Stimulated activated CD4-positive, alpha-beta T cell treated with anti-CD3 and anti-CD28 coated beads, Interleukin-12 subunit alpha, Interleukin-12 subunit beta, amount 100 ng/mL, for 24 hours (primary cell): ENCODE measurements at regions not wholly inside any gene's neighbourhood (a gene's known extent, or its start where the extent isn't known, plus 50 kb on each side); places are given as distances from the start of the nearest gene placed in this dataset.
"Not testable (repeated sequence)": the region's sequence is repeated elsewhere in the genome, so short reads cannot be mapped to it uniquely, and the experiment has no call there.

Experiments used
- DNase-seq, 2 experiments: peaks; one replicate each; pipeline ENCODE4 v3.0.0-alpha.2; 2020; ENCODE audit warnings: low read depth in 2 of 2

DNA sequence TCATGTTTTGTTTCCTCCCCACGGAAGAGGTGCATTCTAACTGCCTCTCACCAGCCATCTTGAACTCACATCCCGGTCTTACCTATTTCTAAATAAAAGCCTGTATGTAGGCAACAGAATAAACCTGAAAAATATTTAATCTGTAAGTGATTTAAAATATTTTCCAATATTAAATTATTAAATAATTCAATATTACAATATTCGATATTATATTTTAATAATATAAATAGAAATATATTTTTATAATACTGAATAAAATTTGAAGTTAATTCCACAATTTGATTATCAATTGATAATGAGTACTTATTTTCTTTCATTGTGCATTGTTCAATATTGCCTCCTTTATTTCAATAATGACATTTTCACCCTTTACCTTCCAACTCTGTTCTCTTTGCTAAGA, 404.4 kb downstream of the CYLC2 start:
- DNase-seq = no peak

DNA sequence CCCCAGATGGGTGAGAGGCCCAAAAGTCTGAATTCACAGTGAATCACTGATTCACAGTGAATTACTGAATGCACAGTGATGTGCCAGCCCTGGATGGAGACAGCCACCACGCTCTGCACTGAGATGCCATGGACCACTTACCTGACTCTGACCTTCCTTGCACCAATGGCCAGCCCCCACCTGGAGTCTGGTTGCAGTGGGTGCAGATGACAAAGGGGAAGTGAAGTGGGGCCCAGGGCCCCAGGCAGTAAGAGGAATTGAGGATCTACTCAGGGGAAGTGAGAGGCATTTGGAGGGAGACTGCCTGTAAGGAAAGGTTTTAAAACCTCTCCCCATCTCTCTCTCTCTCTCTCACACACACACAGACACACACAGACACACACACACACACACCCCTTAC, 412.1 kb downstream of the CYLC2 start:
- no peak for DNase-seq

DNA sequence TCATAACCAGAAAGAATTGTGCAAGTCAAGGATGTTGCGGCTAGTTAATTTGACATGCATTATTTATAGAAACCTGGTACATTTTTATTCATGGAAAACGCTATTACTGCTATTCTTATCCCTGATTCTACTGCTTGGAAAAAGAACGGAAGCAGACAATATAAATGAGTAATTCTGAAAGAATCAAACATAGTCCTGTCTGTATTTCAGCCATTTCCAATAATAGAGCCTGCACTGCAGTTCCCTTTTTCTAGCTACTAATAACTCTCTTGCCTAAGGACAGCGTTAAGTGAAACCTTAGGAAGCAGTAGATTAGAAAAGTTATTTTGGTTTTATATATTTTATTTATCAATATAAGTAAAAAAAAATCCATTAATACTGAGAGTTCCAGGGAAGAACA, 414.9 kb downstream of the CYLC2 start:
- DNase-seq = no peak

DNA sequence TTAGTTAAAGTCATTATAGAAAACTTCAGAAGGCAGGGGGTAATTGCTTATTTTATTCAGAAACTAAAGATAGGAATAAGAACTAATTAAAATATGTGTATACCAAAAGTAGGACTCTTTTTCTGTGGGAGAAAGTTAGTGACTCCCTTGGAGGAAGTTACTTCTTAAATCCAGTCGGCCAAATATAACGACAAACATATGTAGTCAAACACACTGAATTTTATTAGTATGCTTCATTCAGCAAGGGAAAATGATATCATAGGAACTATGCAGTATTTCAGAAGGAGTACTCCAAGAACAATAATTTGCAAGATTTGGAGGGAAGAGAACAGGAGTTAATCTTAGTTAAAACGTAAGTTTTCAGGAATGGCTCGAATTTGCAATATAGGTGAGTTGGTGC, 432.6 kb downstream of the CYLC2 start:
- DNase-seq = no peak

DNA sequence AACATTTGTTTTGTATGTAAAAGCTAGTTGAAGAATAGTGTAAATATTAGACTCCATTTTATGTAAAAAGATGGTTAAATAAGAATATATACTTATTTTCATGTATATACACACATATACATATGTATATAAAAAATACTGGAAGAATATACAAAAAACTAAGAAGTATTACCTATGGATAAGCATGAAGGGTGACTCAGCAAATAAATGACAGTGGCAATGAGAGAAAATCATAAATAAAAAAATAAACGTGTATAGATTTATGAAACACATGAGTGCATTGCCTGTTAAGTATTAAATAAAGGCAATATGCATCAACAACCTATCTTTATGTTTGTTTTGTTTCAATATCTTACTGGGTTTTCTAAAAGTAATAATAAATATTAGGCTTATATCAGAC, 435.3 kb downstream of the CYLC2 start:
- DNase-seq = no peak

DNA sequence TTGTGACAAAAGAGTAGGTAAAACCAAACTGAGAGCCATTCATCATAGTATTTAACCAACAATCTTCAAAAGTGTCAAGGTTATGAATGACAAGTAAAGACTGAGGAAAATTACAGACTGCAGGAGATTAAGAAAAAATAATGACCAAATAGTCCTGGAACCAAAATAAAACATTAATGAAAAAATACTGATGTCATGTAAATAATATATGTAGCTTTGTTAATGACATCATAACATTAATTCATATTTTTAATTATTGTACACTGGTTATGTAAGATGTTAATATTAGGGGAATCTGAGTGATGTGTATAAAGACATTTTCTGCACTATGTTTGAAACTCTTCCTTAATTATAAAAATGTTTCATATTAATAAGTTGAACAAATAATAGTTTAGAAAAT, 436.7 kb downstream of the CYLC2 start:
- no peak for DNase-seq

DNA sequence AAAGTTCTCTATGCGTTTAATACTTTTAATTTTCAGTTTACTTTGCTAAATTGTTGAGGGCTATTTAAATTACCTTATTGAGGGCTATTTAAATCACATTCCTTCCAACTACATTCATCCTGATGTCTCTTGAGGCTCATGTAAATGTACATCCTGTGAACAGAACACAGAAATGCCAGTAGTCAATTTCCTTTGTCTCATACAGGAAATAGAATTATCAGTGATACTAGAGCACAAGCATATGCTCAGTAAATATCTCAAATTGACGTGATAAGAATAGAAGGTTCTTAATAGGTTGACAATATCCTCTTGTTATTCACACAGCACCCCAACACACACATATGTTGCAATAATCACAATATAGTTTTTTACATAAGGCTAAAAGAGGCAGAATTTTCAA, 449.0 kb downstream of the CYLC2 start:
- DNase-seq = no peak

DNA sequence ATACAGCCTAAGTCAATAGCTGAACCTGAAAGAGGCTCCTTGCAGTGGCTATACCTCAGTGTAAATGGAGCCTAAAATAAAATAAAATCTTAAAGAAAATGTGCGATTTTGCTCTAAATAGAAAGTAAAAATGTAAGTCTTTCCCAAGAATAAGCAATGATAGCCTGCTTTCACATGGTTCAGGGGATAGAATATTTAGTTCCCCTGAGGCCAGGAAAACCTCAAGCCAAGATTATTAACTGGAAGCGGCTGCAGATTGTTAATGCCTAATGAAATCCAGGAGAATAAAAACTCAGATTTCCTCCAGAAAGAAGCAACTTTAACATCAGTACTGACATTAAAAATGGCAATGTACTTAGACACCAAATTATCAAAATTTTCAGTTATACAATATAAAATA, 463.7 kb downstream of the CYLC2 start:
- no peak for DNase-seq

DNA sequence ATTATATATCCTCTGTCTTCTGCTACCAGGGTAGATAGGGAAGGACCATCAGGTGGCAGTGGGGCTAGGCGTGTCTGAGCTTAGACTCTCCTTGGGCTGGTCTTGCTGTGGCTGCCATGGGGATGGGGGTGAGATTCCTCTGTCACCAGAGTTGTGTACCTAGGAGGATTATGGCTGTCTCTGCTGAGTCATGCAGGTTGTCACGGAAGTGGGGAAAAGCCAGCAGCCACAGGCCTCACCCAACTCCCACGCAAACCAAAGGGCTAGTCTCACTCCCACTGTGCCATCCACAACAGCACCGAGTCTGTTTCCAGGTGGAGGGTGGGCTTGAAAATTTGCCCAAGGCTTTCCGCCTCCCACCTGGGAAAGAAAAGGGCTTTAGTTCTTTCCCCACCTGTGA, 476.1 kb downstream of the CYLC2 start:
- no peak for DNase-seq

DNA sequence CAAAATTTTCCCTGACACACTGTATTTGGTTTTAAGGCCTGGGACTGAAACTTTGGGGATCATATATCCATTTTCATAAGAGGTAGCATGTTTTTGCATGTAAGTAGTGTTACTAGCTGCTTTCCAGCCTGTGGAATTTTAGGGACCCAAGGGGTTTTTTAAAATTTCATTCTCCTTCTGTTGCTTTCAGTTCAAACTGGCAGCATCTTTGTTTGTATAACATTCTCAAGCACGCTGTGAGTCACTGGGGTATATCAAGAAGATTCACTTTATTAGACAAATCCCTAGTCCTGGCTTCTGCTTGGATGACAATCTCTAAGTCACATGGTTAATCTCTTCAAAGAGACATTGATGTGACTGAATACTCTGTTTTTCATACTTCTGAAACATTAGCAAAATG, 479.0 kb downstream of the CYLC2 start:
- no peak for DNase-seq

DNA sequence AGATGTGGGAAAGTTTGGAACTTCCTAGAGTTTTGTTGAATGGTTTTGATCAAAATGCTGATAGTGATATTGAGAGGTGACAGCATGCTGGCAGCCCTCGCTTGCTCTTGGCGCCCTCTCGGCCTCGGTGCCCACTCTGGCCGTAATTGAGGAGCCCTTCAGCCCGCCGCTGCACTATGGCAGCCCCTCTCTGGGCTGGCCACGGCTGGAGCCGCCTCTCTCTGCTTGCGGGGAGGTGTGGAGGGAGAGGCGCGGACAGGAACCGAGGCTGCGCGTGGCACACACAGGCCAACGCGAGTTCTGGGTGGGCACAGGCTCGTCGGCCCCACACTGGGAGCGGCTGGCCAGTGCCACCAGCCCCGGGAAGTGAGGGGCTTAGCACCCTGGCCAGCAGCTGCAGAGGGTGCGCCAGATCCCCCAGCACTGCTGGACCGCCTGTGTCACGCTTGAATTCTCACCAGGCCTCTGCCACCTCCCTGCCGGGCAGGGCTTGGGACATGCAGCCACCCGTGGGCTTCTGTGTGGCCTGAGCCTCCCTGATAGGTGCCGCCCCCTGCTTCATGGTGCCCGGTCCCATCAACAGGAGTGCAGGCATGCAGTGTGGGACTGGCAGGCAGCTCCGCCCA, 488.5 kb downstream of the CYLC2 start:
- no peak for DNase-seq

DNA sequence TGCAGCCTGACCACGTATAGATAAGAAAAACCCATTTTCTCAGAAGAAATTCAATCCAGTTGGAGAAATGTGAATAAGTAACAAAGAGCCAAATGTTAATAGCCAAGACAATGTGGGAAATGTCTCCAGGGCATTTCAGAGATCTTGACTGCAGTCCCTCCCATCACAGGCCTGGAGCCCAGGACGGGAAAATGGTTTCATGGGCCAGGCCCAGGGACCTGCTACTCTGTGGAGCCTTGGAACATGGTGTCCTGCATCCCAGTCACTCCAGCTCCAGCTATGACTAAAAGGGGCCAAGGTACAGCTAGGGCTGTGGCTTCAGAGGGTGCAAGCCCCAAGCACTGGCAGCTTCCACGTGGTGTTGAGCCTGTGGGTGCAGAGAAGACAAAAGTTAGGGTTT, 490.0 kb downstream of the CYLC2 start:
- DNase-seq = no peak

DNA sequence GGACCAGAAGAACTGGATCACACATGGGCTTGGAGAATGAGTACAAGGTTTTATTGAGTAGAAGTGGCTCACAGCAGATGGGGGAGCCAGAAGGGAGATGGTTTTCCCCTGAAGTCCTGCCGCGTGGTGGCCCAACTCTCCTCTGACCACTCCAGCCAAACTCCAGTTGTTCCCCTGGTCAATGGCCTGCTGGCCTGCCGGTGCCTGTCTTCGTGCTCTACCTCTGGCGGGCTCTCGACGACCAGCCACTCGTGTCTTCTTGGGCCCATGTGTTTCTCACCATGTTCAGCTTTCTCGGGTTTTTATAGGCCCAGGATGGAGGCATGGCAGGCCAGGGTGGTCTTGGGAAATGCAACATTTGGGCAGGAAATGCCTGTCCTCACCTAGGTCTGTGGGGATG, 519.6 kb downstream of the CYLC2 start:
- no peak for DNase-seq

DNA sequence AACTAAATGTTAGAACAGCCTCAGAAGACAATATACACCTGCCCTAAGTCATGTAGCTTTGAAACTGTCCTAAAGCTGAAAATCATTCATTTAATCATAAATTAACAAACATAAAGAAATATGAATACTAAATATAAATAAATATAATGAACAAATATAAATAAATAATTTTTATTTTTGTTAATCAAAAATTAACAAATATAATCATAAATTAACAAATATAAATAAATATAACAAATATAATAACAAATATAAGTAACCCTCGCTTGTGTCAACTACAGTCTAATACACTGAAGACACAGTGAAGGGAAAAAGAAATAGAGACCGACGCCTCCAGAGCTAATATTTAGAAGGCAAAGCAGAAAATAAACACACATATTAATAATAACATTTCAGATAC, 527.3 kb downstream of the CYLC2 start:
- DNase-seq = no peak

DNA sequence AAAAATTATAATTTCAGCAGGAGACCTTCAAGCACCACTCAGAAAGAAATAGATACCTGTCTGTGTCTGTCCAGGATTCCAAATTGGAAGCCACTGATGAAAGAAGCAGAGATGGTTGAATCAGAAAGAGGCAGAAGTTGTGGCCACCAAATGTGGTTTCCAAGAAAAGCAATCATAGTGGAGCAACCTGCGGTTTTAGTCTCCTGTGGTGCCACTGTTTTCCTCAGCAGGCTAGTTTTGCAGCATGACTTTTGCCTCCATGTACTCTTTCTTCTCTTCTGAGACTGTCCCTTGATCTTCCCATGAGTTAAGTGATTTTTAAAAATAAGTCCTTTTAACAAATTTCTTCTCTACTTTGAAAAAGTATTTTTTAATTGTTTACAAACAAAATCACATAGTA, 535.8 kb downstream of the CYLC2 start:
- no peak for DNase-seq

DNA sequence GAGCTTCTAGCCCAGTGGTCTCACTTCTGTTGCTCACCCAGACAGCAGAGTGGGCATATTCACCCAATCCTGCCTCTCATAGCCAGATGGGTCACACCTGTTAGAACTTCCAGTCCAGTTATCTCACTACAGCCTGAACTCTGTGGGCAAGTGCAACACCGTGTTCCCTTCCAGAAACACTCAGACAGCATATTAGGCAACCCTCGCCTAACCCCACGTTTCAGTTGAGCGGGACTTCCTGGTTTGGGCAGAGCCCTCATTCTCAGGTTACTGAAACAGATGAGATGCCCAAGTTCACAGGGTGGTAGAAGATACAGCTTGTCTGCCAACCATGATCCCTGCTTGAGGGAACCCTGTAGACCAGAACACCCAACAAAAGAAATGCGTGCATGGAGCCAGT, 538.2 kb downstream of the CYLC2 start:
- DNase-seq = no peak

DNA sequence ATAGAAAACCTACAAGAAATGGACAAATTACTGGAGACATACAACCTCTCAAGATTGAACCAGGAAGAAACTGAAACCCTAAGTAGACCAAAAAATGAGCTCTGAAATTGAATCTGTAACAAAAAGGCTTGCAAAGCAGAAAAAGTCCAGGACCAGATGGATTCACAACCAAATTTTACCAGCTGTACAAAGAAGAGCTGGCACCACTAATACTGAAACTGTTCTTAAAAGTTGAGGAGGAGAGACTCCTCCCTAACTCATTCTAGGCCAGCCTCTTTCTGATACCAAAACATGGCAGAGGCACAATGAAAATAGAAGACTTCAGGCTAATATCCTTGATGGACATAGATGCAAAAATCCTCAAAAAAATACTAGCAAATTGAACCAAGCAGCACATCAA, 542.3 kb downstream of the CYLC2 start:
- DNase-seq = no peak

DNA sequence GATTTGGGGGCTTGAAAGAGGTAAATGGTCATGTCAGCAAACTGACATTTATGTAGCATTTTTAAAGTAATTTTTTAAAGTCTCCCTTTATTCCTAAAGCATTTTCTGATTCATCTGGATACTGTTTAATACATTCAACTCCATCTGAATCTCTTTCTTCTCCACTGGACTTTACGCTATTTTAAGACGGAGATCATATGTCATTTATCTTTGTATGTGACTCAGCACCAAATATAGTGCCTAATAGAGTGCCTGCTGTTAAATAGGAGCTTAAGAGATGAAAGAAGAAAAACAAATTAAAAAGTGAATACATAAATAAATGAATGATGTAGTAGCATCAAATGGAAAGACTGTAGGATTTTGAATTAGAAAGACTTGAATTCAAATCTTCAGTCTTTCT, 548.8 kb upstream of the SMC2 start:
- DNase-seq = no peak

DNA sequence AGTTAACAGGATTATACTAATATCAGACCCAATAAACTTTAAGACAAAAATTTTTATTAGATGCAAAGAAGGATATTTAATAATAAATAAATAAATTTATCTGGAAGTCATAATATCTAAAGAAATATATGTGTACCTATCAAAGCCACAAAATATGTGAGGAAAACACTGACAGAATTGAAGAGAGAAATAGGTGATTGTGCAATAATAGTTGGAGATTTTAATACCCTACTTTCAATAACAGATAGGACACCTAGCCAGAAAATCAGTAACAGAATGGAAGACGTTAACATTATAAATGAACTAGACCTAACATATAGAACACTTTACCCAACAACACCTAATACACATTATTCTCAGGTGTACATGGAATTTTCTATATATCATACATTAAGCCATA, 541.4 kb upstream of the SMC2 start:
- DNase-seq = no peak

DNA sequence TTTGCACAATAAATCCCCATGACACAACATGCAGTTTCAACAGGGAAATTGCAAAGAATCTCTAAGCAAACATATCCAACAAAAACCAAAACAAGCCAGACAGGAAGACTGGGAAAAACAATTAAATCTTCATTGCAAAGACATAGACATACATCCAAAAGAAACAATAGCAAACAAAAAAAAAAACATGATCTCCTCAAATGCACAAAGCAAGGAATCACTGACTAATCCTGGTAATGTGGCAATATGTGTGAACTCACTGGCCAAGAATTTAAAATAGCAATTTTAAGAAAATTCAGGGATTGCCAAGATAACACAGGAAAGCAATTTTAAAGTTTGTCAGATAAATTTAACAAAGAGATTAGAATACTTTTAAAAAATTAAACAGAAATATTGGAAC, 520.1 kb upstream of the SMC2 start:
- no peak for DNase-seq

DNA sequence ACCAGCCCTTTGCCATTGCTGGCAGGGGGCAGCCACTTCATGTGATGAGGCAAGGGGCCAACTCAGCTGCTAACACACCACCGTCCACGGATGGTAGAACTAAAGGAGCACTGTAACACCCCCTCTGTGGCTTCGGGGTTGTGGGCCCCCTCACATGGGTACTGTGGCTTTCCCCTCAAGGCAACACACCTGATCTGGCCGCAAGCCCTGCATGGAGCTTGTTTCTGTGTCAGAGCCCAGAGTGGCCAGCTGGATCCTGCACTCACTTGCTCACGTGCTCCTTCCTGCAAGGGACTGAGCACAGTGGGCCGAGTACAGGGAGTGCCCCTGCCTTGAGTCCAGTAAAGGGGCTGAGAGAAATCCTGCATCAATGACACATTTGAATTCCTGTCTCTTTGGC, 507.4 kb upstream of the SMC2 start:
- DNase-seq = no peak

DNA sequence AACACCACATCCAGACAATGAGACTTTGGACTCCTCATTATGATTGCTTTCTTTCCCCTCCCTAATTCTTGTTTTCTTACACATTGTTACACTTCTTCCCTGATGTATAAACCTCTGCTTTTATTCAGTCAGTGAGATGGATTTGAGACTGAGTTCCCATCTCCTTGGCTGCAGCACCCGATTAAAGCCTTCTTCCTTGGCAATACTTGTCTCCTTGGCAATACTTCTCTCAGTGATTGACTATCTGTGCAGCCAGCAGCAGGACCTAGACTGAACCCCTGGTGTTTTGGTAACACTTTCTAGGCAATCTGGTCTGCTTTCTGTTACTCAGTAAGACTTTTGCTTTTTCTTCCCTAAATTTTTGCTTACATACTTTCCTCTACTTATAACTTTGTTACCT, 492.8 kb upstream of the SMC2 start:
- DNase-seq = no peak

DNA sequence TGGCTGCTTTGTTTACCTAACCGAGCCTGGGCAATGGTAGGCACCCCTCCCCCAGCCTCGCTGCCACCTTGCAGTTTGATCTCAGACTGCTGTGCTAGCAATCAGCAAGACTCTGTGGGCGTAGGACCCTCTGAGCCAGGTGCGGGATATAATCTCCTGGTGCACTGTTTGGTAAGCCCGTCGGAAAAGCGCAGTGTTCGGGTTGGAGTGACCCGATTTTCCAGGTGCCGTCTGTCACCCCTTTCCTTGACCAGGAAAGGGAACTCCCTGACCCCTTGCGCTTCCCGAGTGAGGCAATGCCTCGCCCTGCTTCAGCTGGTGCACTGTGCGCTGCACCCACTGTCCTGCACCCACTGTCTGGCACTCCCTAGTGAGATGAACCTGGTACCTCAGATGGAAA, 482.2 kb upstream of the SMC2 start:
- not testable (repeated sequence) for DNase-seq

DNA sequence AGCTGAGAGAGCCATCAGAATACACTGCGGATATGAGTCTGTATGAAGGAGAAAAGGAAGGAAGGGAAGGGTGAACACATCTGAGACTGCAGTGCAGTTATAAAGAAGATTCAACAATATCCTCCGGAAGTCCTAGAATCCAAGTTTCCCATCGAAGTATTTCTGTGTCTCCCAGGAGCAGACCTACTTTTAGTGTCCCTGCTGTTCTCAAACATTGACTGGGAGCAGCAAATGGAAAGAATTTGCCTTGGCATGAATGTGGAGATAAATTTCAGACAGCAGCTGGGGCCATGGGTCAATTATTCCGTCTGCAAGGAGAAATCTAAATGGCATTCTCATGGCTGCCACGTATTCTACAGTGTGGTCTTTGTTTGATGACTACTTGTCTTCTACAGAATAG, 478.1 kb upstream of the SMC2 start:
- DNase-seq = no peak

DNA sequence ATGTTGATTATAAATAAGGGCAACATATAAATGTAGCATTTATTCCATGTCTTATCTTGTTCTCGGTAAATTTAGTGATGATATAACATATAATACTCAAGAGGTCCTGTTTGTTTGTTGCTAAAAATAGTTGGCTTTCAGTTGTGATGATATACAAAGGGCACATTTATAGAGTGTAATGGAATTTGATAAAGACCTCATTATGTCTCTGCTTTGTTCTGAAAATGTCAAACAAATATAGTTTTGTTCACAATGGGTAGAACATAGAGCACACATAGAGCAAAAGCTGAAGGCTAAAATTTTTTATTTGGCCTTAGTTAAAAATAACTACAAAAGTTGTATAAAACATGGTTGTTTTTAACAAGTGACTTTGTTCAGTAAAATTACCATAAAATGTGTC, 477.1 kb upstream of the SMC2 start:
- DNase-seq = no peak
